ENCODE measurements at regions not wholly inside any gene's neighbourhood (a gene's known extent, or its start where the extent isn't known, plus 50 kb on each side); places are given as distances from the start of the nearest gene placed in this dataset.

- no peak for DNase-seq
Measured at GRCh38 chr2:5991305-5991968, 299.3 kb downstream of the SOX11 start.

- DNase-seq = no peak
Measured at GRCh38 chr2:5995832-5996231, 303.6 kb downstream of the SOX11 start.

- no peak for DNase-seq
Measured at GRCh38 chr2:6008186-6008585, 316.0 kb downstream of the SOX11 start.

GRCh38 chr2:6008726-6009125 lies 316.5 kb downstream of the SOX11 start:
- no peak for DNase-seq

- DNase-seq = no peak
Measured at GRCh38 chr2:6010163-6010562, 318.0 kb downstream of the SOX11 start.

- DNase-seq = no peak
Measured at GRCh38 chr2:6011921-6012320, 319.7 kb downstream of the SOX11 start.

GRCh38 chr2:6017736-6018286 lies 325.6 kb downstream of the SOX11 start:
- no peak for DNase-seq

- no peak for DNase-seq
Measured at GRCh38 chr2:6024229-6024628, 332.0 kb downstream of the SOX11 start.

- DNase-seq = peak; percentile 45
Measured at GRCh38 chr2:6024784-6025183, 332.6 kb downstream of the SOX11 start.

GRCh38 chr2:6025391-6025790 lies 333.2 kb downstream of the SOX11 start:
- DNase-seq = peak; percentile 39

GRCh38 chr2:6027066-6027465 lies 334.9 kb downstream of the SOX11 start:
- DNase-seq = no peak

- DNase-seq = no peak
Measured at GRCh38 chr2:6031200-6031867, 339.1 kb downstream of the SOX11 start.

GRCh38 chr2:6036211-6036610 lies 344.0 kb downstream of the SOX11 start:
- no peak for DNase-seq

- no peak for DNase-seq
Measured at GRCh38 chr2:6043238-6043637, 351.1 kb downstream of the SOX11 start.

- no peak for DNase-seq
Measured at GRCh38 chr2:6052649-6053048, 360.5 kb downstream of the SOX11 start.

GRCh38 chr2:6053743-6054142 lies 361.6 kb downstream of the SOX11 start:
- no peak for DNase-seq

- peak; percentile 4 for DNase-seq
Measured at GRCh38 chr2:6054161-6054671, 362.0 kb downstream of the SOX11 start.

- DNase-seq = no peak
Measured at GRCh38 chr2:6060992-6061663, 368.9 kb downstream of the SOX11 start.

GRCh38 chr2:6064757-6065156 lies 372.6 kb downstream of the SOX11 start:
- DNase-seq = no peak

GRCh38 chr2:6065703-6066102 lies 373.5 kb downstream of the SOX11 start:
- no peak for DNase-seq

GRCh38 chr2:6067089-6067488 lies 374.9 kb downstream of the SOX11 start:
- no peak for DNase-seq

GRCh38 chr2:6067806-6068205 lies 375.6 kb downstream of the SOX11 start:
- no peak for DNase-seq

GRCh38 chr2:6068429-6068828 lies 376.2 kb downstream of the SOX11 start:
- DNase-seq = peak; percentile 89

- peak; percentile 95 for DNase-seq
Measured at GRCh38 chr2:6069381-6069780, 377.2 kb downstream of the SOX11 start.

Measured in DMS79 treated with DMSO at 0.1 percent for 48 hours (cell line).